ENCODE measurements at regions not wholly inside any gene's neighbourhood (a gene's known extent, or its start where the extent isn't known, plus 50 kb on each side); places are given as distances from the start of the nearest gene placed in this dataset.
"Not testable (repeated sequence)": the region's sequence is repeated elsewhere in the genome, so short reads cannot be mapped to it uniquely, and the experiment has no call there.

DNA sequence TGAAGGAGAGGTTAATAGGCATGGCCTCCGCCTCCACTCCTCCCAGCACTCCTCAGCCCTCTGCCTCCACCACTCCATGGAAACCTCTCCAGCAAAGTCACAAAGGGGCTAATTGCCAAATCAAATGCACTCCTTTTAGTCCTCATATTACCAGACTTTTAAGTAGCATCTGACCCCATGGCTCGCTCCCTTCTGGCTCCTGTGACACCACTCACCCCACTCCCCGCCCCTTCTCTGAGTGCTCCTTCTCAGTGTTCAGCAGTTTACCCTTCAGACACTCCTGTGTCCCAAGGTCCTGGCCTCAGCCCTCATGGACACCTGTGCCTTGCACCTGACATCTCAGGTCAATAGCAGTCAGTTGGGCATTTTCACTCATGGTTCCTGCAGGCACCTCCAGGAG, 243.5 kb upstream of the CCL2 start:
- H3K27me3 Mint-ChIP-seq (ENCODE audit: unreplicated experiment), result no peaks in the 10 kb centered on the region
- H3K4me1 Mint-ChIP-seq (ENCODE audit: low read depth, unreplicated experiment), result peaks cover 8% of the 10 kb centered on the region
- H3K9me3 Mint-ChIP-seq (ENCODE audit: unreplicated experiment), result peaks cover 2% of the 10 kb centered on the region
- H3K4me3 Mint-ChIP-seq (ENCODE audit: unreplicated experiment), result no peak overlapping the region
- TF ChIP-seq, protein P1, sequence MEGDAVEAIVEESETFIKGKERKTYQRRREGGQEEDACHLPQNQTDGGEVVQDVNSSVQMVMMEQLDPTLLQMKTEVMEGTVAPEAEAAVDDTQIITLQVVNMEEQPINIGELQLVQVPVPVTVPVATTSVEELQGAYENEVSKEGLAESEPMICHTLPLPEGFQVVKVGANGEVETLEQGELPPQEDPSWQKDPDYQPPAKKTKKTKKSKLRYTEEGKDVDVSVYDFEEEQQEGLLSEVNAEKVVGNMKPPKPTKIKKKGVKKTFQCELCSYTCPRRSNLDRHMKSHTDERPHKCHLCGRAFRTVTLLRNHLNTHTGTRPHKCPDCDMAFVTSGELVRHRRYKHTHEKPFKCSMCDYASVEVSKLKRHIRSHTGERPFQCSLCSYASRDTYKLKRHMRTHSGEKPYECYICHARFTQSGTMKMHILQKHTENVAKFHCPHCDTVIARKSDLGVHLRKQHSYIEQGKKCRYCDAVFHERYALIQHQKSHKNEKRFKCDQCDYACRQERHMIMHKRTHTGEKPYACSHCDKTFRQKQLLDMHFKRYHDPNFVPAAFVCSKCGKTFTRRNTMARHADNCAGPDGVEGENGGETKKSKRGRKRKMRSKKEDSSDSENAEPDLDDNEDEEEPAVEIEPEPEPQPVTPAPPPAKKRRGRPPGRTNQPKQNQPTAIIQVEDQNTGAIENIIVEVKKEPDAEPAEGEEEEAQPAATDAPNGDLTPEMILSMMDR (IDR thresholded peaks at IDR 0.05; ENCODE audit: partially characterized antibody, unreplicated experiment), result no peak
- no peak for DNase-seq
- H3K36me3 Mint-ChIP-seq (ENCODE audit: unreplicated experiment), result no peaks in the 10 kb centered on the region
- no peak overlapping the region for H3K27ac Mint-ChIP-seq (ENCODE audit: unreplicated experiment)

DNA sequence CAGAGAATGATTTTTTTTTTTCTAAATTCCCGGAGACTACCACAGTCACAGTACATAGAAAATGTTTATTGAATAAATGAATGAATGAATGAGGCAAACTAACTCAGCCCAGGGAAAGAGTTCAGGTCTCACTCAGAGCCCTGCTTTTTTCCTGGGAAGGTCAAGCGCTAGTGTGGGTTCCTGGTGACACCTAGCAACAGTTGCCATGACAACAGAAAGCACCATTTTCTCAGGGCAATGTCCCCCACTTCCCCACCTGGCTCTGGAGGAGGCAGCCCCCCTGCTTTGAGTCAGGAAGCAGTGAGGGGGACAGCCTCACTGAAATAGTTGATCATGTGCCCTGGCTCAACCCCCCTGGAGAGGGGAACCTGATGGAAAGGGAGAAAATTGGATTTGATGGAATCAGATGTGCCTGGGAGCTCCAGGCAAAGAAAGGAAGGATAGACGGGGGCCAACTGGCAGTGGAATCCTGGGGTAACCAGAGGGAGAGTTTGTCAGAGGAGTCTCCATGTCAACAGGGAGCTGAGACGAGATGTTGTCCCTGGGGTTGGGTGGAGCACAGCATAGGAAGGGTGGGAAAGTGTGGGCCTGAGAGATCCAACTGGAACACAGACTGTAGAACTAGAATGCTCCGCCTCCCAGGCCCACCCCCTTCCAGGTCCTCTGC, 242.2 kb upstream of the CCL2 start:
- H3K27ac Mint-ChIP-seq (ENCODE audit: unreplicated experiment), result no peak overlapping the region
- H3K27me3 Mint-ChIP-seq (ENCODE audit: unreplicated experiment), result no peaks in the 10 kb centered on the region
- H3K4me1 Mint-ChIP-seq (ENCODE audit: low read depth, unreplicated experiment), result peaks cover 8% of the 10 kb centered on the region

DNA sequence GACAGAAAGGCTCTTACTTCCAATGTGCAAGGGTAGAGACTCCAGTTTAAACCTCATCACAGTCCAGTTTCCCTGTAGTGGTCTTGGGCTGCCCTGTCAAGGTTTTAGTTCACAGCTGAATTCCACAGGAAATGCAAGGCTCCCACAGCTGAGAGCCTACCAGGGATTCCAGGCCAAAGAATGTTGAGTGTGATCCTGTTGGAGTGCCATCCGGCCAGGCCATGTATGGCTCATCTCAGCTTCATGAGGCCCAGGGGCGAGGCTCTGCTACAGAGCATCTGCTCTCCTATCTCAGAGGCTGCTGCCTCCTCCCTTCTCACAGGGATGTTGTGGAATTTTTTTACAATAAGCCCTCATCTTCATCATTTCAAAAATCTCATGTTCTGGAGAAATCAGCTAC, 239.8 kb upstream of the CCL2 start:
- peaks cover 8% of the 10 kb centered on the region for H3K4me1 Mint-ChIP-seq (ENCODE audit: low read depth, unreplicated experiment)
- TF ChIP-seq, protein P1 (IDR thresholded peaks at IDR 0.05; ENCODE audit: partially characterized antibody, unreplicated experiment), result no peak
- no peak overlapping the region for H3K4me3 Mint-ChIP-seq (ENCODE audit: unreplicated experiment)
- peaks cover 2% of the 10 kb centered on the region for H3K9me3 Mint-ChIP-seq (ENCODE audit: unreplicated experiment)
- no peak overlapping the region for H3K27ac Mint-ChIP-seq (ENCODE audit: unreplicated experiment)
- H3K27me3 Mint-ChIP-seq (ENCODE audit: unreplicated experiment), result no peaks in the 10 kb centered on the region
- no peak for DNase-seq
- H3K36me3 Mint-ChIP-seq (ENCODE audit: unreplicated experiment), result no peaks in the 10 kb centered on the region

More for the DNA sequence above, 242.2 kb upstream of the CCL2 start:
- DNase-seq, result no peak
- TF ChIP-seq, protein P1 (IDR thresholded peaks at IDR 0.05; ENCODE audit: partially characterized antibody, unreplicated experiment), result no peak
- no peaks in the 10 kb centered on the region for H3K36me3 Mint-ChIP-seq (ENCODE audit: unreplicated experiment)
- H3K4me3 Mint-ChIP-seq (ENCODE audit: unreplicated experiment), result no peak overlapping the region
- peaks cover 2% of the 10 kb centered on the region for H3K9me3 Mint-ChIP-seq (ENCODE audit: unreplicated experiment)

DNA sequence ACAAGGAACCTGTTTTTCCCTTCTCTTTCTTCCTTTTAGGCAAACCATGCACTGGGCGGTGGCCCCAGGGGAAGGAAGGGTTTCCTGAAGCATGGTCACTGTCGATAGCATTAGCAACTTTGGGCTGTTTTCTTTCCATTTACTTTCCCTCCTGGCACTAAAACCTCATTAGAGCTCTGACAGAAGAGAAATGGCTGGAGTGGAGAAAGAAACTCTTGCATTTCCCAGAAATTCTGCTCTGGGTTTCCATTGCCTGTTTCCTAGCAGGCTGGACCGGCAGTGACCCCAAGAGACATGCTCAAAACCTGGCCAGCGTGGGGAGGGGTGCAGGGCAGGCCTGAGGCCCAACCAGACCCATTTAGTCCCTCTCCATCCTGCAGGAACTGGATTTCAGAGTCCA, 230.7 kb upstream of the CCL2 start:
- H3K4me3 Mint-ChIP-seq (ENCODE audit: unreplicated experiment), result no peak overlapping the region
- H3K9me3 Mint-ChIP-seq (ENCODE audit: unreplicated experiment), result peaks cover 2% of the 10 kb centered on the region
- no peak overlapping the region for H3K27ac Mint-ChIP-seq (ENCODE audit: unreplicated experiment)
- H3K36me3 Mint-ChIP-seq (ENCODE audit: unreplicated experiment), result no peaks in the 10 kb centered on the region
- TF ChIP-seq, protein P1 (IDR thresholded peaks at IDR 0.05; ENCODE audit: partially characterized antibody, unreplicated experiment), result no peak
- H3K4me1 Mint-ChIP-seq (ENCODE audit: low read depth, unreplicated experiment), result peaks cover 13% of the 10 kb centered on the region
- no peaks in the 10 kb centered on the region for H3K27me3 Mint-ChIP-seq (ENCODE audit: unreplicated experiment)
- no peak for DNase-seq

DNA sequence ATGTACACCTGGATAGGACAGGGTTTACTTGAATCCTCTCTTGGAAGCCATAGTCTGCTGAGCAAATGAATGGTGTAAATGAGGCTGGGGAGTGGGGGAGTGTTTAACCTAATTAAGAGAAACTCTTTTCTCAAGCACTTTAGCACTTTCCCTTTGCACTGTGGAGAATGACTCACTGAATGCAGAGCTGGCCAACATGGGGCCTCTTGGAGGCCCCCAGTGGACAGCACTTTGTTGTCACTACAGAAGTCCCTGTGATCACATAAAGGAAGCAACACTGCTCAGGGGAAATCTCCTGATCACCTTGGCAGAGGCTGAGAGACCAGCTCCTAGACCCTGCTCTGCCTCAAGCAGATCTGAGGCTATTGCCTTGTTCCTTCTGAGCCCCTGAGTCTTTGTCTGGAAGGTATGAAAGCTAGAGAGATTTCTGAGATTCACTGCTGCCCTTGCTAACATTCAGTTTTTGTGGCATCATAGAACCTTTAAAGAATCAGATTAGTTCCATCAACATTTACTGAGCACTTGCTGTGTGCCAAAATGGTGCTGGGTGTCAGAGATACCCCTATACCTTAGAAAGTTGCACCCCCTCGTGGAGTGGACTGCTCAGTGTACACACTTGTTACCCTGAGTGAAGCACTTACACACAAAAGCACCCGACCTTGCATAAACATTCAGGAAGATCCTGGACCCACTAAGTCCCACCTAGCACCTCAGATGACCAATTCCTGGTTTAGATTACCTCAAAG, 230.1 kb upstream of the CCL2 start:
- Mint-ChIP-seq H3K4me1 (ENCODE audit: low read depth, unreplicated experiment) (peaks cover 13% of the 10 kb centered on the region), H3K27me3 (ENCODE audit: unreplicated experiment) (no peaks in the 10 kb centered on the region), H3K36me3 (ENCODE audit: unreplicated experiment) (no peaks in the 10 kb centered on the region), H3K4me3 (ENCODE audit: unreplicated experiment) (no peak overlapping the region), H3K9me3 (ENCODE audit: unreplicated experiment) (peaks cover 2% of the 10 kb centered on the region), H3K27ac (ENCODE audit: unreplicated experiment) (no peak overlapping the region)
- TF ChIP-seq, protein P1 (IDR thresholded peaks at IDR 0.05; ENCODE audit: partially characterized antibody, unreplicated experiment), result no peak
- no peak for DNase-seq

DNA sequence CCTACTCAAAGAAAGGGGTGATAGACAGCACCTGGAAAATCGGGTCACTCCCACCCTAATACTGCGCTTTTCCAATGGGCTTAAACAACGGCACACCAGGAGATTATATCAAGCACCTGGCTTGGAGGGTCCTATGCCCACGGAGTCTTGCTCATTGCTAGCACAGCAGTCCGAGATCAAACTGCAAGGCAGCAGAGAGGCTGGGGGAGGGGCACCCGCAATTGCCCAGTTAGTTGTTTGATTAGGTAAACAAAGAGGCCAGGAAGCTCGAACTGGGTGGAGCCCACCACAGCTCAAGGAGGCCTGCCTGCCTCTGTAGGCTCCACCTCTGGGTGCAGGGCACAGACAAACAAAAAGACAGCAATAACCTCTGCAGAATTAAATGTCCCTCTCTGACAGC, 224.5 kb upstream of the CCL2 start:
- H3K4me1 Mint-ChIP-seq (ENCODE audit: low read depth, unreplicated experiment); H3K27me3 Mint-ChIP-seq (ENCODE audit: unreplicated experiment); H3K4me3 Mint-ChIP-seq (ENCODE audit: unreplicated experiment); DNase-seq; H3K27ac Mint-ChIP-seq (ENCODE audit: unreplicated experiment); H3K9me3 Mint-ChIP-seq (ENCODE audit: unreplicated experiment): not testable (repeated sequence)
- H3K36me3 Mint-ChIP-seq (ENCODE audit: unreplicated experiment), result peaks cover 10% of the 10 kb centered on the region

DNA sequence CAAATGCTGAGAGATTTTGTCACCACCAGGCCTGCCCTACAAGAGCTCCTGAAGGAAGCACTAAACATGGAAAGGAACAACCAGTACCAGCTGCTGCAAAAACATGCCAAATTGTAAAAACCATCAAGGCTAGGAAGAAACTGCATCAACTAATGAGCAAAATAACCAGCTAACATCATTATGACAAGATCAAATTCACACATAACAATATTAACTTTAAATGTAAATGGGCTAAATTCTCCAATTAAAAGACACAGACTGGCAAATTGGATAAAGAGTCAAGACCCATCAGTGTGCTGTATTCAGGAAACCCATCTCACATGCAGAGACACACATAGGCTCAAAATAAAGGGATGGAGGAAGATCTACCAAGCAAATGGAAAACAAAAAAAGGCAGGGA, 222.8 kb upstream of the CCL2 start:
- H3K4me3 Mint-ChIP-seq (ENCODE audit: unreplicated experiment); H3K9me3 Mint-ChIP-seq (ENCODE audit: unreplicated experiment); H3K27ac Mint-ChIP-seq (ENCODE audit: unreplicated experiment); H3K4me1 Mint-ChIP-seq (ENCODE audit: low read depth, unreplicated experiment); H3K27me3 Mint-ChIP-seq (ENCODE audit: unreplicated experiment); DNase-seq: not testable (repeated sequence)
- peaks cover 10% of the 10 kb centered on the region for H3K36me3 Mint-ChIP-seq (ENCODE audit: unreplicated experiment)

Measured in glutamatergic neuron (in vitro differentiated cells).